Left ventricle myocardium inferior (tissue), 1 donor: ENCODE measurements at regions not wholly inside any gene's neighbourhood (a gene's known extent, or its start where the extent isn't known, plus 50 kb on each side); places are given as distances from the start of the nearest gene placed in this dataset.
"Not testable (repeated sequence)": the region's sequence is repeated elsewhere in the genome, so short reads cannot be mapped to it uniquely, and the experiment has no call there.

Experiments used
- DNase-seq: peaks from one replicate; pipeline ENCODE4 v3.0.0-alpha.2; 2020
- H3K27ac ChIP-seq: fragments of 200-600 bp; replicated peaks from 2 replicates; pipeline ENCODE4 v1.8.0; 2021
- H3K27me3 ChIP-seq: fragments of 200-600 bp; 2 replicates; pipeline ENCODE4 v1.8.0; 2021; ENCODE audit warnings: low read depth
- H3K36me3 ChIP-seq: fragments of 200-600 bp; 2 replicates; pipeline ENCODE4 v1.8.0; 2021
- H3K4me1 ChIP-seq: fragments of 200-600 bp; 2 replicates; pipeline ENCODE4 v1.8.0; 2021
- H3K4me3 ChIP-seq: fragments of 200-600 bp; 2 replicates; pipeline ENCODE4 v1.8.0; 2021; ENCODE audit warnings: mild to moderate bottlenecking, moderate library complexity
- H3K9me3 ChIP-seq: fragments of 200-600 bp; replicated peaks from 2 replicates; pipeline ENCODE4 v1.8.0; 2021
- CTCF ChIP-seq: fragments of 200-600 bp; IDR thresholded peaks from 2 replicates; pipeline ENCODE4 v1.8.0; 2021; ENCODE audit warnings: antibody characterized with exemption, mild to moderate bottlenecking, borderline replicate concordance
- intact Hi-C: fragments of 100-400 bp; cut with micrococcal nuclease; formaldehyde crosslinking; loops from one replicate; pipeline ENCODE4 v1.11.0; 2022
- donor health status: DM: no; HTN: yes; CAD: no; lungs with severe emphysema.

GRCh38 chr18:47709556-47709955 is 220.9 kb downstream of the SMAD2 start:
- H3K9me3 ChIP-seq = no peaks in the 10 kb centered on the region
- no peak overlapping the region for H3K27ac ChIP-seq
- intact Hi-C loops = no loop called here
- TF ChIP-seq CTCF = no peak
- H3K36me3 ChIP-seq = no peaks in the 10 kb centered on the region
- no peaks in the 10 kb centered on the region for H3K4me1 ChIP-seq
- DNase-seq = no peak
- H3K4me3 ChIP-seq = no peak overlapping the region
- peaks cover 46% of the 10 kb centered on the region for H3K27me3 ChIP-seq

GRCh38 chr18:47708206-47708605 is 222.3 kb downstream of the SMAD2 start:
- H3K27me3 ChIP-seq = peaks cover 48% of the 10 kb centered on the region
- H3K4me3 ChIP-seq = no peak overlapping the region
- no peak overlapping the region for H3K27ac ChIP-seq
- H3K4me1 ChIP-seq = no peaks in the 10 kb centered on the region
- intact Hi-C loops = no loop called here
- H3K36me3 ChIP-seq = no peaks in the 10 kb centered on the region
- H3K9me3 ChIP-seq = no peaks in the 10 kb centered on the region
- no peak for TF ChIP-seq CTCF
- no peak for DNase-seq

- Histone ChIP-seq H3K9me3 (no peaks in the 10 kb centered on the region), H3K27me3 (peaks cover 70% of the 10 kb centered on the region), H3K27ac (no peak overlapping the region), H3K4me3 (no peak overlapping the region), H3K4me1 (no peaks in the 10 kb centered on the region), H3K36me3 (no peaks in the 10 kb centered on the region)
- intact Hi-C loops = no loop called here
- no peak for TF ChIP-seq CTCF
- no peak for DNase-seq
Measured at GRCh38 chr18:47701134-47701533, 229.3 kb downstream of the SMAD2 start.

- DNase-seq = no peak
- TF ChIP-seq CTCF = no peak
- Histone ChIP-seq H3K4me3 (no peak overlapping the region), H3K9me3 (no peaks in the 10 kb centered on the region), H3K36me3 (no peaks in the 10 kb centered on the region), H3K4me1 (no peaks in the 10 kb centered on the region), H3K27me3 (peaks cover 82% of the 10 kb centered on the region), H3K27ac (no peak overlapping the region)
- intact Hi-C loops = no loop called here
Measured at GRCh38 chr18:47696870-47697269, 233.6 kb downstream of the SMAD2 start.

GRCh38 chr18:47691611-47692010 is 238.8 kb downstream of the SMAD2 start:
- DNase-seq = no peak
- no peaks in the 10 kb centered on the region for H3K4me1 ChIP-seq
- no peaks in the 10 kb centered on the region for H3K36me3 ChIP-seq
- no peak overlapping the region for H3K4me3 ChIP-seq
- intact Hi-C loops = no loop called here
- no peak overlapping the region for H3K27ac ChIP-seq
- TF ChIP-seq CTCF = no peak
- peaks cover 77% of the 10 kb centered on the region for H3K27me3 ChIP-seq
- no peaks in the 10 kb centered on the region for H3K9me3 ChIP-seq

GRCh38 chr18:47690778-47691177 is 239.7 kb downstream of the SMAD2 start:
- H3K36me3 ChIP-seq, intact Hi-C loops, H3K9me3 ChIP-seq, H3K4me3 ChIP-seq, H3K27ac ChIP-seq, DNase-seq, H3K4me1 ChIP-seq: not testable (repeated sequence)
- H3K27me3 ChIP-seq = peaks cover 74% of the 10 kb centered on the region
